Peyer's patch (tissue), 4 donors: ENCODE measurements at regions not wholly inside any gene's neighbourhood (a gene's known extent, or its start where the extent isn't known, plus 50 kb on each side); places are given as distances from the start of the nearest gene placed in this dataset.

Experiments used
- POLR2A ChIP-seq, 2 donors: fragments of 450-650 bp; IDR thresholded peaks; one replicate each; pipeline ENCODE4 v1.5.1; 2017; ENCODE audit warnings: antibody characterized with exemption in 2 of 2, mild to moderate bottlenecking in 2 of 2, moderate library complexity in 2 of 2
- TF ChIP-seq, protein P1 (sequence below), 6 experiments: fragments of 450-650 bp in 4 of 6; fragments of 200-600 bp in 2 of 6; sonication (generic) in 1 of 6; IDR thresholded peaks; one replicate each; pipeline ENCODE4 v1.5.1; 2017 to 2019; ENCODE audit warnings: antibody characterized with exemption in 6 of 6, mild to moderate bottlenecking in 3 of 6, moderate library complexity in 1 of 6

DNA sequence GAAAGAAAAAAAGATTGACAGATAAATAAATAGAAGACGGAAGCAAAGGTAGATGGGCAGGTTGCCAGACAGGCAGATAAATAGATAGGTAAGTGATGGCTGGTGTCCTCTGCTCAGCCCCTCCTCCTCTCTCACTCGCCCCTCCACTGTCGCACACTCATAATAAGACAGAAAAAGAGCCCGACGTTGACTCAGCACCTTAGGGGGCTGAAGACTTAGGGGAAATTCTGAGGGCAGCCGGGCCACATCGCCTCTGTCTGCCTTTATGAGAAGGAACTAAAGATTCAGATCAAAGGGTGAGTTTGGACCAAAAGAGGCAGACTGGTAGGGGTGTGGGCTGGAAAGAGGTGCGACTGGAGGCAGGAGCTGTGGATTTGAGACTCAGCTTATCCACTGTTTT is 158.1 kb upstream of the IGSF21 start:
- TF ChIP-seq, protein P1, sequence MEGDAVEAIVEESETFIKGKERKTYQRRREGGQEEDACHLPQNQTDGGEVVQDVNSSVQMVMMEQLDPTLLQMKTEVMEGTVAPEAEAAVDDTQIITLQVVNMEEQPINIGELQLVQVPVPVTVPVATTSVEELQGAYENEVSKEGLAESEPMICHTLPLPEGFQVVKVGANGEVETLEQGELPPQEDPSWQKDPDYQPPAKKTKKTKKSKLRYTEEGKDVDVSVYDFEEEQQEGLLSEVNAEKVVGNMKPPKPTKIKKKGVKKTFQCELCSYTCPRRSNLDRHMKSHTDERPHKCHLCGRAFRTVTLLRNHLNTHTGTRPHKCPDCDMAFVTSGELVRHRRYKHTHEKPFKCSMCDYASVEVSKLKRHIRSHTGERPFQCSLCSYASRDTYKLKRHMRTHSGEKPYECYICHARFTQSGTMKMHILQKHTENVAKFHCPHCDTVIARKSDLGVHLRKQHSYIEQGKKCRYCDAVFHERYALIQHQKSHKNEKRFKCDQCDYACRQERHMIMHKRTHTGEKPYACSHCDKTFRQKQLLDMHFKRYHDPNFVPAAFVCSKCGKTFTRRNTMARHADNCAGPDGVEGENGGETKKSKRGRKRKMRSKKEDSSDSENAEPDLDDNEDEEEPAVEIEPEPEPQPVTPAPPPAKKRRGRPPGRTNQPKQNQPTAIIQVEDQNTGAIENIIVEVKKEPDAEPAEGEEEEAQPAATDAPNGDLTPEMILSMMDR (IDR thresholded peaks at IDR 0.05): no peak
- no peak for TF ChIP-seq POLR2A (IDR thresholded peaks at IDR 0.05)
